ENCODE measurements at regions not wholly inside any gene's neighbourhood (a gene's known extent, or its start where the extent isn't known, plus 50 kb on each side); places are given as distances from the start of the nearest gene placed in this dataset.

DNA sequence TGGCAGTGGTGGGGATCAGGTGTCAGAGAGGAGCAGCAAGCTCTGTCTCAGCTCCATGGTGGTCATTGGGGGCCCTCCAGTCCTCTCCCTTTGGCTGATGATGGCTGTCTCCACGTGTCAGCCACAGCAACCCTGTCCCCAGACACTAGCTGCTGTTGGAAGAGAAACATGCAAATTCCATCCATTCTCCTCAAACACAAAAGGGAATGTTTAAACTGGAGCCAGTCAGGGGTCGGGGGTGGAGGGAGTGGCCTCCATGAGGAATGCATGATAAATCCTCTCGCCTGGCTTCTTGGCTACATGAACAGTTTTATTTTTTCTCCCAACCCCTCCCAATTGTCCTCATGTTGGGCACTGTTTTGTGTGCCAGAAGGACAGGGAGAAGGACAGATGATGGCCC is 86.4 kb downstream of the EDN3 start:
- DNase-seq (ENCODE audit: low read depth), result no peak
- no peak overlapping the region for H3K4me3 ChIP-seq (ENCODE audit: low read depth, low read length)
- TF ChIP-seq MYC (IDR thresholded peaks at IDR 0.05; ENCODE audit: low read depth, low read length) (no peak), CTCF (IDR thresholded peaks at IDR 0.05; ENCODE audit: low read depth, low read length) (no peak), POLR2A (IDR thresholded peaks at IDR 0.05; ENCODE audit: extremely low read depth, insufficient read length) (no peak), MAX (IDR thresholded peaks at IDR 0.05; ENCODE audit: low read depth, low read length) (no peak)

DNA sequence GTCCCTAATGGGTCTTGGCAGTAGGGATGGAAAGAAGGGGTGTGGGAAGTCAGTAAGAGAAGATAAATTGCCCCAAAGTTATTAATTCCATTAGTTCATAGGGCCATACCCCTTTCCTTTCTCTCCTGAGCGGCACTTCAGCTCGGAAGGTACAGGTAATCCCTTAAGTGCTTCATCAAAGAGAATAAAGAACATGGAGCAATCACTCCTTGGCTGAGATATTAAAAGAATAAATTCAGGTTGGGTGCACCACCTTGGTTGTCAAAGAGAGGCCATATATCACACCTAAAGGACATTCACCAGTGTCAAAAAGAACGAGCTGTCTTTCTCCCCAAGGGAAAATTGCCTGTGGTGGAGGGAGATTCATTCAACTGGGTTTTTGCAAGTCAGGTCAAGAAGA is 87.5 kb downstream of the EDN3 start:
- no peak overlapping the region for H3K4me3 ChIP-seq (ENCODE audit: low read depth, low read length)
- no peak for DNase-seq (ENCODE audit: low read depth)
- no peak for TF ChIP-seq MAX (IDR thresholded peaks at IDR 0.05; ENCODE audit: low read depth, low read length)
- TF ChIP-seq MYC (IDR thresholded peaks at IDR 0.05; ENCODE audit: low read depth, low read length), result no peak
- TF ChIP-seq POLR2A (IDR thresholded peaks at IDR 0.05; ENCODE audit: extremely low read depth, insufficient read length), result no peak
- no peak for TF ChIP-seq CTCF (IDR thresholded peaks at IDR 0.05; ENCODE audit: low read depth, low read length)

DNA sequence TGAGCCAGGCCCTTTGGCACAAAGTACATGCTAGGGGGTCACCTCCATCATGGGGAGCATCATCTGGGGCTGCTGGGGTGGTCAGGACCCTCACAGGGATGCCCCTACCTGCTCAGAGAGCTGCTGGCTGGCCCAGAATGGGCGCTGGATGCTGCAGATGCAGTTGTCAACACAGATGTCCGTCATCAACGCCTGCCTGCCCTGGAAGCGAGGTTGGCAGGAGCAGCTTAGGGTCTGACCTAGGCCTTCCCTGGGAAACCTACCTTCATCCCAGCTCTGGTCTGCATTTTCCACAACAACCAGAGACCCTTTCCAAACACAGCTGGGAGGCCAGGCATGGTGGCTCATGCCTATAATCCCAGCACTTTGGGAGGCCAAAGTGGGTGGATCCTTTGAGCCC is 88.0 kb downstream of the EDN3 start:
- TF ChIP-seq CTCF (IDR thresholded peaks at IDR 0.05; ENCODE audit: low read depth, low read length), result no peak
- TF ChIP-seq POLR2A (IDR thresholded peaks at IDR 0.05; ENCODE audit: extremely low read depth, insufficient read length), result no peak
- no peak for TF ChIP-seq MYC (IDR thresholded peaks at IDR 0.05; ENCODE audit: low read depth, low read length)
- TF ChIP-seq MAX (IDR thresholded peaks at IDR 0.05; ENCODE audit: low read depth, low read length), result no peak
- no peak overlapping the region for H3K4me3 ChIP-seq (ENCODE audit: low read depth, low read length)
- no peak for DNase-seq (ENCODE audit: low read depth)

DNA sequence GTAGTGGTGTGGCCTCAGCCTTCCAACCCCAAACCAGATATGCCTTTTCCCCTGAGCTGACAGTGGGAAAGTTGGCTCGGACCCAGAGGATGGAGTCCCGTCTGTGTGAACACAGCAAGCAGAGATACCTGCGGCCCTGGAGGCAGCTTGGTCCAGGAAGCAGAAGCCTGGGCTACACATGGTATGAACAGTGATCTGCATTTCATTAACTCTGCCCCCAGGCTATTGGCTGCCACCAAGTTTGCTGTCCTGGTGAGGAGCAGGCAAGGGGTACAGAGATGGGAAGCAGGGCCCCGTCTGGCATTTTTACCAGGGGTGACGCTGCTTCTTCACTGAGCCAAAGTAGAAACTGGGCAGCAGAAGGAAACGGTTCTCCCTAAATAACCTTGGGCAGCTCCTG is 90.0 kb downstream of the EDN3 start:
- TF ChIP-seq CTCF (IDR thresholded peaks at IDR 0.05; ENCODE audit: low read depth, low read length) (no peak), POLR2A (IDR thresholded peaks at IDR 0.05; ENCODE audit: extremely low read depth, insufficient read length) (no peak), MYC (IDR thresholded peaks at IDR 0.05; ENCODE audit: low read depth, low read length) (no peak), MAX (IDR thresholded peaks at IDR 0.05; ENCODE audit: low read depth, low read length) (no peak)
- H3K4me3 ChIP-seq (ENCODE audit: low read depth, low read length), result no peak overlapping the region
- no peak for DNase-seq (ENCODE audit: low read depth)

DNA sequence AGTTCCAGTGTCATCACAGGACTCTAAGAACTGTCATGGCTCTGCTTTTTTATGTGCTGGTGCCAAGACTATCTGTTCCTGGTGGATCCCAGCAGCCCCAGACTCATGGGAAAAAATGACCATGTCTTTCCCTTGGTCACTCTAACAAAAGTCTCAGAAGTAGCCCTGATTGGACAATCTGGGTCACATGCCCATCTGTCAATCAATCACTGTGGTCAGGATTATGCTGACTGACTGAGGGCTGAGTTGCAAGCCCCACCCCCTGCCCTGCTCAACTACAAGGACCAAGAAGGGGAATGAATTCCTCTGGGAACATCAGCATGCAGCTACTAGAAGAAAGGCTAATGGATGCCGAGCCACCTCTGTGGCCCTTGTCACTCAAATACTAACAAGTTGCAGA is 91.6 kb downstream of the EDN3 start:
- DNase-seq (ENCODE audit: low read depth), result no peak
- TF ChIP-seq MAX (IDR thresholded peaks at IDR 0.05; ENCODE audit: low read depth, low read length) (no peak), CTCF (IDR thresholded peaks at IDR 0.05; ENCODE audit: low read depth, low read length) (no peak), POLR2A (IDR thresholded peaks at IDR 0.05; ENCODE audit: extremely low read depth, insufficient read length) (no peak), MYC (IDR thresholded peaks at IDR 0.05; ENCODE audit: low read depth, low read length) (no peak)
- H3K4me3 ChIP-seq (ENCODE audit: low read depth, low read length), result no peak overlapping the region

DNA sequence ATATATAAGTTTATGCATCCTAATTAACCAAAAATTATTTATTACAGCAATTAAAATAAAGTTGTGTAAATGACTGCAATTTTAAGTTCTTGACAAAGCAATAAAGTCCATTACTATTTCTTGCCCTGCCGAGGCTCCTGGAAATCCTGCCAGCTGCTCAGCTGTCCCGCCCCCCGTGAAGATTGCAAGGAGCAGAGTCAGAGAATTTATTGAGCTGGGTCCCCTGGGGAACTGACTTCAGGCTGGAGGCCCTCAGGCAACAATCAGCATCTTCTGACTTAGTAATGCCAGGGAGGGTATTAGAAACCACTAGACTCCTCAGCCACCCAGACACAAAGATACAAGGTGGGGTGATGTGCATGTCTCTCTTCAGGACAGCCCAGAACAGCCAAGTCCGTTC is 92.3 kb downstream of the EDN3 start:
- TF ChIP-seq MYC (IDR thresholded peaks at IDR 0.05; ENCODE audit: low read depth, low read length), result no peak
- no peak for TF ChIP-seq POLR2A (IDR thresholded peaks at IDR 0.05; ENCODE audit: extremely low read depth, insufficient read length)
- TF ChIP-seq MAX (IDR thresholded peaks at IDR 0.05; ENCODE audit: low read depth, low read length), result no peak
- no peak for TF ChIP-seq CTCF (IDR thresholded peaks at IDR 0.05; ENCODE audit: low read depth, low read length)
- H3K4me3 ChIP-seq (ENCODE audit: low read depth, low read length), result no peak overlapping the region
- peak; percentile 17 for DNase-seq (ENCODE audit: low read depth)

Data from NB4 (cell line).